HG03139 (cell line): ENCODE measurements at regions not wholly inside any gene's neighbourhood (a gene's known extent, or its start where the extent isn't known, plus 50 kb on each side); places are given as distances from the start of the nearest gene placed in this dataset.
A peak's percentile ranks its signal among the peaks of the same experiment; 100 is the strongest.

ENCODE experiments used
- ATAC-seq: cut with Tn5 transposase; IDR thresholded peaks from one replicate; pipeline ENCODE4 v1.9.1; 2021; ENCODE audit not compliant: unreplicated experiment

DNA sequence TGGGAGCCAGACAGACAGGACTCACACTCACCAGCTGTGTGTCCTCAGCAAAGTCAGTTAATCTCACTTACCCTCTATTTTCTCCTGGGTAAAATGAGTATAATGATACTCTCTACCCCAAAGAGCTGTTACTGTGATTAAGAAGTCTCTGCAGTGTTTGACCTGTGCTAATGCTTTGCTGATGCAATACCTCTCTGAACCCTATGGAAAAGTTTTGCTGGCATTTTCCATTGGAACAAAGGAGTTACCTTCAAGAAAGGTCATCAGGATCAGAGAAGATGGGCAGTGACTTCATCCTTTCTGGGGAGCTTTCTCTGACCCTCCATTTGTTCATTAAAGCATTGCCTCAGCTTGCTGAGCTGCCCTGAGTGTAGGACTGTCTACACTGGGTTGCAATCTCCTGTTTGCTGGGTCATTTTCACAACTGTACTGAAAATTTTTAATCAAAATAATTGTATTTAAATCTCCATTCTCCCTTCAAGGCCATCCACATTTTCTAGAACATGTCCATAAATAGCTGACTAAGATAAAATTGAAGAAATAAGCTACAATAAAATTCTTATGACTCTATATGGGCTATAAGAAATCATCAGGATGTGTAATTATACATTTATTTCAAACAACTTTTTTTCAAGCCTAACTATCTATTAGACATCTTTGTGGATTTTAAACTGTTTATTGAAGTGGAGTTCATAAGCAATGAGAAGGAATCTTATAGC, 272.8 kb upstream of the CPEB2 start:
- ATAC-seq = no peak

GRCh38 chr4:14742054-14742453, 260.2 kb upstream of the CPEB2 start:
- no peak for ATAC-seq

DNA sequence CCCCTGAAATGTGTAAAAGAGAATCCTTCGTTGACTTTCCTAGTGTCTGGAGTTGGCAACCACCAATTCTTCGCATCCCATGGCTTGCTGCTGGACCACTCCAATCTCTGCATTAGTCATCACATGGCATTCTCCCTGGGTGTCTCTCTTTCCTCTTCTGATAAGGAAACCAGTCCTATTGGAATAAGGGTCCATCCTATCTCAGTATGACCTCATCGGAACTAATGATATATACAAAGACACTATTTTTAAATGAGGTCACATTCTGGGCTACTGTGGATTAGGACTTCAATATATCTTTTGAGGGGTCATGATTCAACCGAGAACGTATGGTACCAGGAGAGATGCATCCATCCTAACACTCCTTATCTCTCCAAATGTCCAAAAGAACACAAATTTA, 259.1 kb upstream of the CPEB2 start:
- no peak for ATAC-seq

GRCh38 chr4:14743601-14744000, 258.7 kb upstream of the CPEB2 start:
- ATAC-seq = no peak

DNA sequence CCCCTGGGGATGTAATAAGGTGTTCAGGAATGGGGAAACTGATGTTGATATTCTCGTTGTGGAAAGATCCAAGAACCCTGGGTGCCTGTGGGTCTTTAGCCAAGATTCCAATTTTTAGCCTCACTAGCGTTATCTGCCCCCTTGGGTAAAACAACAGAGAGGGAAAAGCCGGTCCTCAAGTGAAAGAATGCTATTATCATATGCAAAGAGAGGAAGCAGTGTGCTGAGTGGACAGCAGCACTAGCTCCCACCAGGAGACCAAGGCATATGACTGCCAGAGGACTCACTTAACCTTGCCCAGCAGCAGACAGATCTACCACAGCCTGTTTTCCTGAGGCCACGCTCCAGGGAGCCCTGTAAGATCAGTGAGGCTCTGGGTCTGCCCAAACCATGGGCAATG, 257.9 kb upstream of the CPEB2 start:
- ATAC-seq = no peak

DNA sequence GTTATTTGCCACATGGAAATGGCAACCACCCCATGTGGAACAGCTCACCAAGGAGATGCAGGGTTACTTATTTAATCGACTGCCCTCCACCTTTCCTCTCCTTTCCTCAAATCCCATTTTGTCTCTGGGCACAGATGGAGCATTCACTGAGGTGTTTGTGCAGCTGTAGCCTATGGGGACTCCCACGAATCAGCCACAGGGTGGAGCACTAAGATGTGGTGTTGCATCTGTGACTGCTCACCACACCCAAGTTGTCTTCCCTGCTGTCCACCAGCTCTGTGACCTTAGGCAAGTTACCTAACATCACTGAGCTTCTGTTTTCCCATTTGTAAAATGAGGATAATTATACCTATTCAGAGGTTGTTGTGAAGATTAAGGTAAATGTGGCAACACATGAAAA, 252.4 kb upstream of the CPEB2 start:
- no peak for ATAC-seq

GRCh38 chr4:14752341-14753046, 249.8 kb upstream of the CPEB2 start:
- no peak for ATAC-seq

DNA sequence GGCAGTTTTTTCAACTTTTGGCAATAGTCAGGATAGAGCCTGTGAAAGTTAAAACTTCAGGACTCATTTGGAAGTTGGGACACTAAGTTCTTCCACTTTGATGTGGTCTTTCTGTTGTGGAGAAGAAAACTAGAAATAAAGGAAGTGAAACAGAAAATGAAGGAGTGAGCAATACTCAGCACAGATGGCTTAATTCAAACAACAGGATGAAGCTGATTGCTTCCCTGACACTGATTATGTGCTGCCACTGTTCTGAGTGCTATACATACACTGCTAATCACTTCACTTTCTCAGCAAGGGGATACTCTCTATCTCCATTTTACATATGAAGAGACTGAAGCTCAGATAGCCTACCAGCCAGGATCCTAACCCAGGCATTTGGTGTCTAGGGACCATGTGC, 235.1 kb upstream of the CPEB2 start:
- ATAC-seq = no peak

DNA sequence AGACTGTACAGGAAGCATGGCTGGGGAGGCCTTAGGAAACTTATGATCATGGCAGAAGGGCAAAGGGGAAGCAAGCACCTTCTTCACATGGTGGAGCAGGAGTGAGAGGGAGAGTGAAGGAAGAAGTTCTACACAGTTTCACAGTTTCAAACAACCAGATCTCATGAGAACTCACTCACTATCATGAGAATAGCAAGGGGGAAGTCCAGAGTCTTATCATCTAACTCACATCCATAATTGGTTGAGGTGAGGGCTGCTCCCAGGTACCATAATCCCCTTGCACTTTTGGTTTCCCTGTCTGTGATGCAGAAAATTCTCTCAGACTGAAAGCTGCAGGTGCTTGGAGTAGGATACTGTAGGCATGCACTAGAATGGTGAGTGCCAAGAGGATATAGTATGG, 233.8 kb upstream of the CPEB2 start:
- no peak for ATAC-seq

DNA sequence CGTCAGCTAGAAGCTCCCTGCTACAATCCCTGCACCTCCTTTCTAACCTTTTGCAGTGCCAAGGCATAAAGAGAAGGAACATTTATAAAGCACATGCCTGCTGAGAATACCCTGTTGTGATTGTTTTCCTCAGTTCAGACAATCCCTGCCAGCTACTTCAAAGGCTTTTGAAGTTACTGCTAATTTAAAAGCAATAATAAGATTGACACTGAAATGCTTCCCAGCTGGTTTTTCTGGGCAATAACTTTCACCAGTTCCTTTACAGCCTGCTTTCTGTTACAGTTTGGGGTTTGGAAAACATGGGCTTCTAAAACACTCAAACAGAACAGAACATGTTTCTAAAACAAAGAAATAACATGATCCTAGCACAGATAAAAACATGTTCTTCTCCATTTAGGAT, 232.3 kb upstream of the CPEB2 start:
- ATAC-seq = no peak

DNA sequence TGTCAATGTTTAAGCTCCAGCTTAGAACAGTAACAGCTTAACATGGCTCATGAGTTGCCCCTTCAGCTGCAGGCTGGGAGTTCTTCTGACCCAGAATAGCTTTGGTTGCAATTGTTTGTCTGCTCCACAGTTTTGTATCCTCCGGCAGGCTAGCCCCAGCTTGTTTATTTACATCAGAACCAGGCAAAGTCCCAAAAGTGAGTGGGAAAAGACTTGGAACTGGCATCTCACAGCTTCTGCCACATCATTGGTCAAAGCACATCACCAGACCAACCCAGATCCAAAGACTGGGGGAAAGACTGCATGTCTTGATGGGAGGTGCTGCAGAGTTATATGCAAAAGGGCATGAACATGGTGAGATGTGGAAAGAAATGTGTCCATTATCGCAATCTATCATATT, 231.2 kb upstream of the CPEB2 start:
- no peak for ATAC-seq

DNA sequence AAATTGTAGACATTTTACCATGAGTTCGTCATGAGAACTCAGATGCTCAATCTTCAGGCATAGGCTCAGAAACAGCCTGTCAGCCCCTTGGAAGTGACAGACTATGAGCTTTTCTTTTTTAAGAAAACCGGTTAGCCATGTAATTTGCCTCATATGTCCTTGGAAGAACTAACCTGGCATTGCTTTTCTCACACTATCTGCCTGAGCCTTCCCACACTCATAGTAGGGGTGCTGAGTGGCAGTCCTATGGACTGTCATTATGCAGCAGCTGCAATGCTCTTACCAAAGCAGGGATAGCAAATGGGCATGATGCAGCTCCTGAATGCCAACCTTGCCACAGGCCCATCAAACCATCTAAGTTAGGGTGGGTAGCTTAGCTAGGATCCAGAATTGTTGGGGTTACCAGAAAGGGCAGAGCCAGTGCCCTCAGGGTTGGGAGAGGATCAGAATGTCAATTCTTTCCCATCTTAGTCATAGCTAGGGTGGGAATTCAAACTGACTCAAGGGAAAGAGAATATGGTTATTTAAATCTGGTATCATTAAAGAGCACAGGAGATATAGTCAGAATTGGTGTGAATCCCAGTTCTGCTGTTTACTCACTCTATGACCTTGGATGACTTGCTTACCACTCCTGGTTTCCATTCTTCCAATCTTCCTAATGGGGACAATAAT, 230.6 kb upstream of the CPEB2 start:
- no peak for ATAC-seq

GRCh38 chr4:14772388-14772787, 229.9 kb upstream of the CPEB2 start:
- no peak for ATAC-seq

DNA sequence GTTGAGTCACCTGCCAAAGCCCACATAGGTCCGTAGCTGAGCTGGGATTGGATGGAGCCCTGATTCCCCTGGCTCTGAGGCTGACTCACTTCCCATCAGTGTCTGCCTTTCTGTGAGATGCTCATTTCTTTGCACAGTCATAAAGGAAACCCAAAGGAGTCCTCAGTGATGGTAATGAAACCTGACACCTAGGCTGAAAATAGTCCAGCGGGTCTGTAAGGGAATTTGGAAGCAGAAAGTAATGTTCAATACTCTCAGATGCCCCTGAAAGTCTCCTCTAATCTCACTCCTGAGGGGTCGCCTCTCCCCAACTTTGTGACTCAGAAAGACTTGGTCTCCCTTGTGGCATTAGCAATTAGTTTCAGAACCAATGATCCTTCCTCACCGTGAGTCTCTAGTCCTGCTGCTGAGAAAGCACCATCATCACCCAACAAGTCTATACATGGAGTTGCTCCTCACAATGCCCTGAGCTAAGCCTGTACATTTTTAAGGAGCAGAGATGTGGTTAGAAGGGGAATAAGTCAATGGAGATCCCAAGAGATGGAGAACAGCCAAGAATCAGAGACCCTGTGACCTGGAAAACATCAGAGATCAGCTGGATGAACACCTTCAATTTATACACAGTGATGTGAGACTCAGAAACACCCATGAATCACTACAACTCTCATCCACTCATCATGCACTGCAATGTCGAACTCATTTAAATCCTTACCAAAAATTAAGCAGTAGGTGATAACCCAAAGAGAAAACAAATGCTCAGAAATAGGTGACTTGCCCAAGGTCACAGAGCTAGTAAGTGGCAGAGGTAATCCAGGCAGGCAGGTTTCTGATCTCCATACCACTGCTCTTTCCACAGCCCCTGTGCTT, 219.0 kb upstream of the CPEB2 start:
- ATAC-seq = peak; percentile 76

DNA sequence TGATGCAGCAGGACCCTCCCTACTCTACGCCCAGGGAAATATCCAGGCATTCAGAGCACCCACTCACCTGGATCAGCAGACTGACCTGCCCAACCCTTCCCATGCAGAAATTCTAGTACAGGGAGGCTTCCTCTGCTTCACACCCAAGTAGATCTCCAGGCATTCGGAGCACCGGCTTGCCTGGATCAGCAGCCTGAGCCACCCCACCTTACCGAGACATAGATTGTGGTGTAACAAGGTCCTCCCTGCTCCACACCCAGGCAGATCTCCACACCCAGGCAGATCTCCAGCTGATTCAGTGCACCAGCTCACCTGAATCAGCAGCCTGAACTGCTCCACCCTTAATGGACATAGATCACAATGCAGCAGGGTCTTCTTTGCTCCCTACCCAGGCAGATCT, 215.1 kb upstream of the CPEB2 start:
- no peak for ATAC-seq

- ATAC-seq = peak; percentile 57
Observed at GRCh38 chr4:14787894-14788293, 214.4 kb upstream of the CPEB2 start.

DNA sequence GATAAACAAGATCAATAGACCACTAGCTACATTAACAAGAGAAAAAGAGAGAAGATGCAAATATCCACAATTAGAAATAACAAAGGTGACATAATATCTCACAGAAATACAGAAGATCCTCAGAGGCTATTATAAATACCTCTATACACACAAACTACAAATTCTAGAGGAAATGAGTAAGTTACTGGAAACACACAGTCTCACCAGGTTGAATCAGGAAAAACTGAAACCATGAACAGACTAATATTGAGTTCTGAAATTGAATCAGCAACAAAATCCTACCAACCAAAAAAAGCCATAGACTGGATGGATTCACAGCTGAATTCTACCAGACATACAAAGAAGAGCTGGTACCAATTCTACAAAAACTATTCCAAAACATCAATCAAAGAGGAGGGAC, 211.8 kb upstream of the CPEB2 start:
- no peak for ATAC-seq

GRCh38 chr4:14792702-14793227, 209.5 kb upstream of the CPEB2 start:
- no peak for ATAC-seq

- no peak for ATAC-seq
Observed at GRCh38 chr4:14800977-14801376, 201.3 kb upstream of the CPEB2 start.

DNA sequence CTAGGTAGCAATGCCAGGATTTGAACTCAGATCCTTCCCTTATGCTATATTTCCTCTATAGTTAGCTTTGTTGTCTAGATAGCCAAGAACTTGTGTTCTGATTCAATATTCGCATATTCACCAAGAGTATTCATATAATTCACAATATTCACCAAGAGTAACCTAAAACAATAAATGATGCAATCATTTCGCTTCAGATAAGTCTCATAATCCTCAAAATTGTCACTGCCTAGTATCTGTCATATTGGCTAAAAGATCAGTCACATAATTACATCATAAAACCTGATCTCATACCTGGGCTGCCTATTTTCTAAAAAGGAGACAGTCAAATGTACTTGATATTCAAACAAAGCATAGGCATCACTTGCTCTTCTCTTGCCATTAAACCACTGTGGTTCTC, 199.7 kb upstream of the CPEB2 start:
- ATAC-seq = no peak

DNA sequence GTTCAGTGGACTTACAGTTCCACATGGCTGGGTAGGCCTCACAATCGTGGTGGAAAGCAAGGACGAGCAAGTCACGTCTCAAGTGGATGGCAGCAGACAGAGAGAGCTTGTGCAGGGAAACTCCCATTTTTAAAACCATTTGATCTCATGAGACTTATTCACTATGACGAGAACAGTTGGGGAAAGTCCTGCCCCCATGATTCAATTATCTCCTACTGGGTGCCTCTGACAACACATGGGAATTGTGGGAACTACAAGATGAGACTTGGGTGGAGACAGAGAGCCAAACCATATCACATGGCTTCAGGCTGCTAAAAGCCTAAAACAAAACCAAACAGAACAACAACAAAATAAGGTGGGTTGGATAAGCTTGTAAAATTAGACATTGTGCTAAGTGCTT, 194.4 kb upstream of the CPEB2 start:
- no peak for ATAC-seq
